ENCODE measurements at regions not wholly inside any gene's neighbourhood (a gene's known extent, or its start where the extent isn't known, plus 50 kb on each side); places are given as distances from the start of the nearest gene placed in this dataset.

DNA sequence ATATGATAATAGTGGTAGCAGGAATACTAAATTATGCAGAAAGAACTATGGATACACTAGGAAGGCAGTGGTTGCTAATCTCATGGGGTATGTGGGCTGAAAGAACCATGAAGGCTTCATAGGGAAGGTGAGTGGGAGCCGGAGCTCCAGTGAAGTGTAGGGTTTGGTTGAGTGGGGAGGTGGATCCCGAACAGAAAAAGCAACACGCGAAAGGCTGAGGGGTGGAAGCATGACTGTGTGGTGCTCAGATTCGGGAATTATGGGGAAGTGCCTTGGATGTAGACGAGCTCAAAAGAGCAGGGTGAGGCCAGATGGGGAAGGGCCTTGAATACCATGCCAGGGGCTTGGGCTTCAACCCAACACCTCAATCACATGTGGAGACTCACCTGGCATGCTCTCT lies 715.1 kb downstream of the TYW1 start:
- TF ChIP-seq, protein P1, sequence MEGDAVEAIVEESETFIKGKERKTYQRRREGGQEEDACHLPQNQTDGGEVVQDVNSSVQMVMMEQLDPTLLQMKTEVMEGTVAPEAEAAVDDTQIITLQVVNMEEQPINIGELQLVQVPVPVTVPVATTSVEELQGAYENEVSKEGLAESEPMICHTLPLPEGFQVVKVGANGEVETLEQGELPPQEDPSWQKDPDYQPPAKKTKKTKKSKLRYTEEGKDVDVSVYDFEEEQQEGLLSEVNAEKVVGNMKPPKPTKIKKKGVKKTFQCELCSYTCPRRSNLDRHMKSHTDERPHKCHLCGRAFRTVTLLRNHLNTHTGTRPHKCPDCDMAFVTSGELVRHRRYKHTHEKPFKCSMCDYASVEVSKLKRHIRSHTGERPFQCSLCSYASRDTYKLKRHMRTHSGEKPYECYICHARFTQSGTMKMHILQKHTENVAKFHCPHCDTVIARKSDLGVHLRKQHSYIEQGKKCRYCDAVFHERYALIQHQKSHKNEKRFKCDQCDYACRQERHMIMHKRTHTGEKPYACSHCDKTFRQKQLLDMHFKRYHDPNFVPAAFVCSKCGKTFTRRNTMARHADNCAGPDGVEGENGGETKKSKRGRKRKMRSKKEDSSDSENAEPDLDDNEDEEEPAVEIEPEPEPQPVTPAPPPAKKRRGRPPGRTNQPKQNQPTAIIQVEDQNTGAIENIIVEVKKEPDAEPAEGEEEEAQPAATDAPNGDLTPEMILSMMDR (conservative IDR thresholded peaks at IDR 0.05 in 1 of 2, IDR thresholded peaks at IDR 0.05 in 1 of 2; ENCODE audit: low read depth in 1 of 2, low read length in 2 of 2), result no peak
- no peak for TF ChIP-seq EZH2 (IDR thresholded peaks at IDR 0.05; ENCODE audit: low read length, missing control alignments)

Measured in fibroblast of lung (primary cell).